ENCODE measurements at regions not wholly inside any gene's neighbourhood (a gene's known extent, or its start where the extent isn't known, plus 50 kb on each side); places are given as distances from the start of the nearest gene placed in this dataset.
"Not testable (repeated sequence)": the region's sequence is repeated elsewhere in the genome, so short reads cannot be mapped to it uniquely, and the experiment has no call there.

- no peak for DNase-seq
Measured at GRCh38 chr10:108037061-108037460, 872.6 kb upstream of the SORCS1 start.

- no peak for DNase-seq
Measured at GRCh38 chr10:108036265-108036664, 871.8 kb upstream of the SORCS1 start.

GRCh38 chr10:108034829-108035228, 870.3 kb upstream of the SORCS1 start:
- no peak for DNase-seq

GRCh38 chr10:108033518-108033917, 869.0 kb upstream of the SORCS1 start:
- not testable (repeated sequence) for DNase-seq

GRCh38 chr10:108031505-108031904, 867.0 kb upstream of the SORCS1 start:
- DNase-seq = no peak

GRCh38 chr10:108014902-108015177, 850.3 kb upstream of the SORCS1 start:
- DNase-seq = no peak

- DNase-seq = no peak
Measured at GRCh38 chr10:108014145-108014901, 849.8 kb upstream of the SORCS1 start.

- no peak for DNase-seq
Measured at GRCh38 chr10:108005627-108006026, 841.1 kb upstream of the SORCS1 start.

GRCh38 chr10:108003576-108003975, 839.1 kb upstream of the SORCS1 start:
- no peak for DNase-seq

- no peak for DNase-seq
Measured at GRCh38 chr10:108003061-108003460, 838.6 kb upstream of the SORCS1 start.

GRCh38 chr10:108000365-108000764, 835.9 kb upstream of the SORCS1 start:
- DNase-seq = no peak

- DNase-seq = no peak
Measured at GRCh38 chr10:107994621-107995270, 830.2 kb upstream of the SORCS1 start.

GRCh38 chr10:107986571-107986970, 822.1 kb upstream of the SORCS1 start:
- DNase-seq = no peak

GRCh38 chr10:107984581-107984980, 820.1 kb upstream of the SORCS1 start:
- DNase-seq = no peak

- no peak for DNase-seq
Measured at GRCh38 chr10:107984149-107984548, 819.6 kb upstream of the SORCS1 start.

GRCh38 chr10:107978455-107978854, 813.9 kb upstream of the SORCS1 start:
- DNase-seq = no peak

GRCh38 chr10:107971973-107972372, 807.5 kb upstream of the SORCS1 start:
- no peak for DNase-seq

- no peak for DNase-seq
Measured at GRCh38 chr10:107971411-107971810, 806.9 kb upstream of the SORCS1 start.

GRCh38 chr10:107970512-107970911, 806.0 kb upstream of the SORCS1 start:
- no peak for DNase-seq

- DNase-seq = no peak
Measured at GRCh38 chr10:107969936-107970335, 805.4 kb upstream of the SORCS1 start.

- DNase-seq = no peak
Measured at GRCh38 chr10:107966826-107967225, 802.3 kb upstream of the SORCS1 start.

- no peak for DNase-seq
Measured at GRCh38 chr10:107952649-107953556, 788.4 kb upstream of the SORCS1 start.

- not testable (repeated sequence) for DNase-seq
Measured at GRCh38 chr10:107950411-107951062, 786.0 kb upstream of the SORCS1 start.
